ENCODE measurements at regions not wholly inside any gene's neighbourhood (a gene's known extent, or its start where the extent isn't known, plus 50 kb on each side); places are given as distances from the start of the nearest gene placed in this dataset.

DNA sequence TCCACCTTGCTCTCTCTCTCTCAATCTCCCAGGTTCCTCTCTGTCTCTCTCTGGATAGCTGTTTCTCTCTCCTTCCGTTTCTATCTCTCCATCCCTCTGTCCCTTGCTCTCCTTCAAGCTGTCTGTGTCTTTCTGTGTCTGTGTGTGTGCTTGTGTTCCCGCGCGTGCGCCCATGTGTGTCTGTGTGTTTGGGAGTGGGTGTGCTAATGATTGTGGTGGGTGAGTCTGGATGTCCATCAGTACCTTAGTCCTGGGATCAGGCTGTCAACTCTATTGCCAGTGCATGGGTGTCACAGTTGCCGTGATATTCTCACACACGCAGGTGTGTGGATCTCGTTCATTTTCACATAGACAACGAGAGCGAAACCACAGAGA is 1380.6 kb upstream of the DEFB115 start:
- TF ChIP-seq CTCF (IDR thresholded peaks at IDR 0.05) (no peak), SIN3A (IDR thresholded peaks at IDR 0.05; ENCODE audit: borderline replicate concordance, insufficient read depth, low read depth, low read length) (no peak), POLR2AphosphoS5 (IDR thresholded peaks at IDR 0.05; ENCODE audit: low read depth, low read length) (no peak)
- TF ChIP-seq, protein P1, sequence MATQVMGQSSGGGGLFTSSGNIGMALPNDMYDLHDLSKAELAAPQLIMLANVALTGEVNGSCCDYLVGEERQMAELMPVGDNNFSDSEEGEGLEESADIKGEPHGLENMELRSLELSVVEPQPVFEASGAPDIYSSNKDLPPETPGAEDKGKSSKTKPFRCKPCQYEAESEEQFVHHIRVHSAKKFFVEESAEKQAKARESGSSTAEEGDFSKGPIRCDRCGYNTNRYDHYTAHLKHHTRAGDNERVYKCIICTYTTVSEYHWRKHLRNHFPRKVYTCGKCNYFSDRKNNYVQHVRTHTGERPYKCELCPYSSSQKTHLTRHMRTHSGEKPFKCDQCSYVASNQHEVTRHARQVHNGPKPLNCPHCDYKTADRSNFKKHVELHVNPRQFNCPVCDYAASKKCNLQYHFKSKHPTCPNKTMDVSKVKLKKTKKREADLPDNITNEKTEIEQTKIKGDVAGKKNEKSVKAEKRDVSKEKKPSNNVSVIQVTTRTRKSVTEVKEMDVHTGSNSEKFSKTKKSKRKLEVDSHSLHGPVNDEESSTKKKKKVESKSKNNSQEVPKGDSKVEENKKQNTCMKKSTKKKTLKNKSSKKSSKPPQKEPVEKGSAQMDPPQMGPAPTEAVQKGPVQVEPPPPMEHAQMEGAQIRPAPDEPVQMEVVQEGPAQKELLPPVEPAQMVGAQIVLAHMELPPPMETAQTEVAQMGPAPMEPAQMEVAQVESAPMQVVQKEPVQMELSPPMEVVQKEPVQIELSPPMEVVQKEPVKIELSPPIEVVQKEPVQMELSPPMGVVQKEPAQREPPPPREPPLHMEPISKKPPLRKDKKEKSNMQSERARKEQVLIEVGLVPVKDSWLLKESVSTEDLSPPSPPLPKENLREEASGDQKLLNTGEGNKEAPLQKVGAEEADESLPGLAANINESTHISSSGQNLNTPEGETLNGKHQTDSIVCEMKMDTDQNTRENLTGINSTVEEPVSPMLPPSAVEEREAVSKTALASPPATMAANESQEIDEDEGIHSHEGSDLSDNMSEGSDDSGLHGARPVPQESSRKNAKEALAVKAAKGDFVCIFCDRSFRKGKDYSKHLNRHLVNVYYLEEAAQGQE (IDR thresholded peaks at IDR 0.05; ENCODE audit: insufficient read depth in 1 of 2, low read depth in 2 of 2, low read length in 1 of 2): no peak

All from Panc1 (cell line).